HPDE6-E6E7 (cell line): ENCODE measurements at regions not wholly inside any gene's neighbourhood (a gene's known extent, or its start where the extent isn't known, plus 50 kb on each side); places are given as distances from the start of the nearest gene placed in this dataset.

Experiments
- DNase-seq: peaks from one replicate; pipeline ENCODE4 v3.0.0; 2011; ENCODE audit warnings: missing footprints; ENCODE audit errors: extremely low spot score

DNA sequence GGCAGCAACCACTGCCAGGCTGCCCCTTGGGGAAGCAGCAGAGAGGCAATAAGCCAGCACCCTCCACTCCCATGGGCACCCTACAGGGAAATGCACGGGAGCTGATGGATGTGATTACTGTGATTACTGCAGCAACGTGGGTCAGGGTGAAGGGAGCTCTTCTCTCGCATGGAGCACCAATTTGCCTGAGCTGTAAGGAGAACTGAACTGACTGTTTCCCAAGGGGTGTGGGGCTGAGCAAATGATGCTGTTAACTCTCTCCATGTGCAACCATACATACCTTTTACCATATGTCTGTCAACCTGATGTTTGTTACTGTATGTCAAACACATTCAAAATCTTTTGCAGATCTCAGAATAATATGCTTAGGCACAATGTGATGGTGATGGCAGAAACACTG lies 680.6 kb downstream of the SQOR start:
- no peak for DNase-seq

DNA sequence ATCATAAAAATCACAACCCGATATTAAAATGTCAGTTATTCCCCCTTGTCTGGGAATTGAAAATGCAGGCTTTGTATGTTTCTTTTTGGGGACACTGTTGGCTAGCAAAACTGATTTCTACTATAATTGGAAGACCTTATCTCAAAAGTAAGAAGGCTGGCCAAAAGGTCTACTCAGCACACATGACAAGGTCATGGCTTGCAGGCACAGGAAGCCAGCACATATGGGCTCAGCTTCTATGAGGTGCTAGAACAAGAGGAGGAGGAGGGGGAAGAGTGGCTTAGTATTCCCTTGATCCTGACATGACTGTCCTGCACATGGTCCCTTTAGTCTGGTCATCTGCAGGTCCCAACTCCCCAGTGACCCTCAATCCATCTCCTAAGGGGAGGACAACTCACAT lies 681.2 kb downstream of the SQOR start:
- DNase-seq = no peak

DNA sequence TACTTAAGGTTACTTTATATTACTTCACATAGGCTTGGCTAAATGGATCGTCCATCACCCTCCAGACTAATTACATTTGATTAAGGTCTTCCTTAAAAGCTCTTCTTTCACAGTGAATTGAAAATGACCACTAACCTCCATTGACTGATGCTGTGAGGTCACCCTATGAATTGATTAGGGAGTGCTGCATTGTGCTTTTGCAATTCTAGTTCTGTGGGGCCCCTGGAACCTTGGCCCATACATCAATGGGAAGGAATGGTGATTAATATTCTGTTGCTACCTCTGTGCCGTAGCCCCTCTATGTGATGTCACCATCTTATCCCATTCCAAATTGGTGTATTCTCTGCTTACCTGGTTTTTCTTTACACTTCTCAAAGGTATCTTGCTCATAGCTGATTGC lies 682.2 kb downstream of the SQOR start:
- DNase-seq = no peak

DNA sequence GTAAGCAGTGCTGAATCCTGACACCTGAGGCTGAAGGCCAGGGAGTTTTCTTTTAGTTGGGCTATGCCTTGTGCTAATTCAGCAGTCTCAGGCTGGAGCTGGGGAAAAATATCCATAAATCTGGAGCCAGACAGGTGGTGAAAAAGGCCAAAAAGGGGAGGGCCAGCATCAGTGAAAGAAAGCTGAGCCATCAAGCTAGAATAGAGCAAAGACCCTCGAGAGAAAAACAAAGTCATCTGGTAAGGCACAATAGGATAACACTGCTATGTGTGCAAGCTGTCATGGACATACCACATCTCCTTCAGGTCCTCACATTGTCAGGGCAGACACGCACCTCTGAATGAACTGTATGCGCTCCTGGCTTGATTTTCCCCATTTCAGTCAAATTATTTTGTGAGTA lies 687.9 kb downstream of the SQOR start:
- DNase-seq = no peak

DNA sequence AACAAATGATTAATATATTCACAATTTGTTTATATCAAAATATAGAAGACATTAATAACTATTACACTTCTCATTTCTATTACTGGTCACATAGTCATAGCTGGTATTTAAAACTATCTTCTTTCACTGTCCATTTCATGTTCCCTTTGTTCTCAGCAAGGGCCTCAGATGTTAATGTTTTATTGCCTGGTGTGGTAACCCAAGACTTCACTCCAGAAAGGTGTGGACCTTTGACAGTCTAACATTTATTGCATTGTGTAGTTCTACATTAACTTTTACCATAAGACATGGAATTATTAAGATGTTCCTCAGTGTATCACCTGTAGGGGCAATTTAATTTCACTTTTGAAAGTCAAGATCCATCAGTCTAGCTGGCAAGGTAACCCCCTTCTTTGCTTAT lies 691.3 kb downstream of the SQOR start:
- DNase-seq = no peak

DNA sequence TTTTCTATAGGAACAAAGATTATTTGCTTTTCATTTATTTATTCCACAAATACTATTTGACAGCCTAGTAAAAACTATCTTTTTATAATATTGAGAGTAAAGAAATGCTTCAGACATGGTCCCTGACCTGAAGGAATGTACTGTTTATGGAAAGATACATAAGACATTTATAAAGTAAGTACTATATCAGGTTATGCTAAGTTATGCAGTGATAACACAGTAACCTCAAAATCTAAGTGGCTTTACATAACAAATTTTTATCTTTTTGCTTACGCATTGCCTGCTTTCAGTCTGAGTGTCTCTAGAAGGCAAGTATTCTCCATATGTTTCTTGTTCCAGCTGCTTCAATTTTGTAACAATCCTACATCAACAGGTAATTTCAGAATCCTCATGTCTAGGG lies 694.0 kb downstream of the SQOR start:
- DNase-seq = no peak

DNA sequence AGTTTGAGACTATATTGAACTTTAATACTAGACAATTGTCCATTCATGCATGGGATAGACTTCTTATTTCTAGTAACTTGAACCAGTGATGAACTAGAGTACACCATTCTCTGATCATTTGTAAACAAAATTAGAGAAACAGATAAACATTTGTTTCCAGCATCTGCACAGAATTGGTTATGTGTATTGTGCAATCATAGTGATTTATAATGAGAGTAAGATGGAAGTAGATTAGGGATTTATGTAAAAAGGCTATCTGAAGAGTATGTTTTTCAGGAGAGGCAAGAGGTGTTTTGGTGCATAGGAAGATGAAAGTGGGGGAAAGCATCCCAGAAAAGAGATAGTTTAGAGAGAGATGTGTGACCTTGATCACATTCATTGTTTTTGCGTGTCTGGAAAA lies 695.0 kb downstream of the SQOR start:
- DNase-seq = no peak

DNA sequence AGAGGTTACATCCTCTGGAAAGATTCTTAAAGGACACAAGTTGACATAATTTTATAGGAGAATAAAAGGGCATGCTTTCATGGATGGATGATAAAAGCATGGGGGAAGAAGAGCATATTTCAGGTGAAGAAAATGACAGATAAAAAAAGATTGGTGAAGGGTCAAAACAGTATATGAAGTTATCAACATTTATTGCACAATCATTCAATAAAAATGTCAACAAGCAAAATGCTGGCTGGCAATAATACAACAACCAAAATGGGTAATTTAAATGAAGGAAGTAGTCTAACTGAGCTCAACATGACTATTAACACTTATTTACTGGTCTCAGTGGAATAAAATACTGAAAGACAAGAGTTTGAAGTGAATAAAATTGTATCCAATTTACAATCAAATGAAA lies 696.7 kb downstream of the SQOR start:
- DNase-seq = no peak

DNA sequence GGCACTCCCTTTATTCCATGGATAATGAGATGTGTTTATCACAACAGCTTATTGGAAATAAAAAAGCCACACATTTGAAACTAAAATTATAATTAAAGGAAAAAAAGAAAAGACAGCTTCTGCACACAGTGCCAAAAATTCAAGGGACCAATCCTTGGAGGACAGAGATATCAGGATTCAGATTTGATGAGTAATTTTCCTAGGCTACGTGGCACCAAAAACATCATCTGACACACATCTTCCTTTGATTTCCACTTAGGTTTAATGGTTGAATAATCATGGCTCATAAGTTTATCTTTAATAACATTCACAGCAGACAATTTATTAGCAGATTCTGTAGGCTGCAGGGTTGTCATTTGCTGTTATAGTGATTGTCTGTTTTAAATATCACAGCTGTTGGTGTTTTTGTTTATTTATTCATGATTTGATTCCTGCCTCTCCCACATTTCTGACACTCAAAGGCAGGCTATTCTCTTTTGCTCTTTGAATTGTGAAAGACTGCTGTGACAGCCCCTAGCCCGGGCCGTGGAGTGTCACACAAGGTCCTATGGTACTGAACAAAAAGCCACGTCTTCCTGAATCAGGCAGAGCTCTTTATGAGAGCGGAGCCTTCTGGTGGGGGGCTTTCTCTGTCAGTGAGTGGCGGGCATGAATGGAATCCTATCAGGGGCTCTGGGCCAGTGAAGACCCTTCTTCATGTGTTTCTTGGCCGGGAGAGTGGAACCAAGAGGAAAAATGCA lies 708.5 kb downstream of the SQOR start:
- no peak for DNase-seq

DNA sequence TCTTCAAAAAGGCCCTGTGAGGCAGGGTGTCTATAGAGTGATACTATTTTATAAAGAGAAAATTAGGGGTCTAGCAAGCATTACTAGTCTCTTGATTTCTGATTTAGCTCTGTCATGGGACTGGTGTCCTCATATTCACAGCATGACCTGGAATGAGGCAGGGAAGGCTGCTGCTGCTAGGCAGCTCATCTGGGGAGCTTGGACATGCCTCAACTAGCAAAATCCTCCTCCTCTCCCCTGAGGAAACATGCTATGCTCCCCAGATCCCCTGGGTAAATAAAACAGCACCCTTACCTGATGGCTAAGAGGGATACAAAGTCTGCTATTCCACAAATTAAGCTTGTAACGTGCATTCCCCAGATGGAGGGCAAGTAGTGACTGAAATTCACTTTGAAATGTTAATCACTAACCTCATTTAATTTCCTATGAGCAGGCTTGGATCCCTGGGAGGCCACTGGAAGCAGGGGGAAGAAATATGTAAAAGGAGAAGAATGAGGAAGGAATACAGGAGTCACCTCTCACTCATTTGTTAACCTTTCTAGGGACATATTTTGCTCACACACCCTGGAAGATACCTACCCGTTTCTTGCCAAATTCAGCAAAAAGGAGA lies 709.4 kb downstream of the SQOR start:
- DNase-seq = peak; percentile 3

DNA sequence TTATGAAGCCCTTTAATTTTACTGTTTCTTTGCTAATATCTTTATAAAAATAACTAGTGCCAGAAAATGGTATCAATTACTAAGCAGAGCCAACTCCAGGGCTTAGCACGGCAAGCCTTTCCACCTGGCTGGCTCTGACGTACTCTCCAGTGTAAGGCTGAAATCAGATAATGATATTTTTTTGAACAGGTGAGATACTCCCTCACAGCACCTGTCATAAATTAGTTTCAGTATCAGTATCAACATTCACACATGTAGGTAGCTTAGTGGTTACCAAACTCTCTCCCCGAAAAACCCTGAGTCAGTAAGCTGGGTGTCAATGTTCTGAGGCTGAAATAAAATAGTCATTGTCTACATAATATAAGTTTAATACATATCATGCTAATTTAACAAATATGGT lies 710.1 kb downstream of the SQOR start:
- DNase-seq = no peak

DNA sequence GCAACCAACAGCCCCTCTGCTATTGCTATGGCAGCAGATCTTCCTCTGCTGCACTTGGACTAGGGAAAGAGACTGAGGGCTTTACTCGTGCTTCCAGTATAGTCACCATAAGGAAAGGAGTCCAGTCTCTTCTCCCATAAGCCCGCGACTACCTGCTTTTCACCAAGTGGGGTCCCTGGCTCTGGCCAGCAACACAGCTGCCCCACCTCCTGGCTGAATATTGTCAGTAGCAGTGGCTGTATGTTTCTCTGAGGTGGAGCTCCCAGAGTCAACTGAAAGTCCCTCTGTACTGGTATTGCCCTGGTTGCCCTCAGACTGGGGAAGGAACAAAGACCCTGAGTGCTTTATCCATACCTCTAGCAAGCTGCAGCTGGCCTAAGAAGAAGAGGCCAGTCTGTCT lies 719.6 kb downstream of the SQOR start:
- no peak for DNase-seq

DNA sequence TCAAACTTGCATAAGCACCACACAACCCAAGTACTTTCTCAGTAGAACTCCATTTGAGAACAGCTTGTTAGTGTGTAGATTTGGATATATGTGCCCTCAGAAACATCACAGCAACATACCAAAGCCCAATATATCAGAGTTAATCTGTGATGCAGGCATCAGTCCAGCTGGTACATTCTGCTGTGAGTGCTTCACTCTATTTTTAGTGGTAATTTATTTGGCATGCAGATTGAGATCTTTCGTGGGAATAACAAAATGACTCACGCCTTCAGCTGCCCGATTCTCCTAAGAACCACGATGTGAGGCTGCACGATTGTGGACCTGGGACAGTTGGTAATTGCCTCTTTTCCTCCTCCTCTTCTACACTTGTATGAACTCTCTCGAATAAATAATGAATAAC lies 730.7 kb downstream of the SQOR start:
- DNase-seq = no peak

DNA sequence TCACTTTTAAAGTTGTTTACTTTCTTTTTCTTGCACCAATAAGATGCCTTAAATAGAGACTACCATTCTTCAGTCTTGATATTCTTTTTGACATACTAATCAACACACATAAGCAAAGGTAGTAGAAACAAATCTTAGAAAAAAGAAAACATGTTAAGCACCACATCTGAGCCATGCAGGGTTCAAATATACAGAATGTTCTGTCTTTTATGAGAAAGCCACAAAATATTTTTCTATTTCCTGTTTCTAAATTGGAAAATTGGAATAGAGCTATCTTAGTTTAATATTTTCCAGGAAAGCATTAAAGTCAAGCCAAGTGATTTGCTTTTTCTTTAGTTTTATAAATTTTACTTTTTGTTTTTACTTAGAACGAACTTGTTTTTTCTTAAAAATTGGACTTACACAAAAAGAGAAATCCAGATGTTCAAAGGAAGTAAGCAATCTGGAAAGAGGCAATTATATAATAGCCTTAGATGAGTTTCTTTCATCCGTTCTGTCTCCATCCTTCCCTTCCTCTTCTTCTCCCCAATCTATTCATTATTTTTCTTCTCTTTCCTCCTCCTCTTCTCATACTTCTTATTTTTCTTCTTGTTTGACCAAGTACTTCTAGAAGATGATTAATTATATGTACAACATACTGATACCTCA lies 731.7 kb downstream of the SQOR start:
- no peak for DNase-seq

DNA sequence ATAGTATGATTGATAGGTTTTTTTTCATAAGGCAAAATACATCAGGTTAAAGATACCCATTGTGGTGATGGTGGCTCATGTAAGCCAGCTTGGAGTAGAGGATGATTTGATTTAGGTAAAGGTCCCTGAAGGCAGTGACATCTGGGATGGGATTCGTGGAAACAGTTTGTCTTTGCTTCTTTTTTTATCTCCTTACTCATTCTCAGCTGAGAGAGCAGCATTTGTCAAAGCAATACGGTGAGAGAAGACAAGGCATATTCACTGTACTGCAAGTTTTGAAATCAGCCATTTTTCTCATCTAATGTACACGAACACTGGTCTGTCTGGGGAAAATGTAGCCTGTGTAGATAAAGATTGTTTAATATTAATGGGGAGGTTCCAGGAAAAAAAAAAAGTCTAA lies 749.1 kb downstream of the SQOR start:
- no peak for DNase-seq

DNA sequence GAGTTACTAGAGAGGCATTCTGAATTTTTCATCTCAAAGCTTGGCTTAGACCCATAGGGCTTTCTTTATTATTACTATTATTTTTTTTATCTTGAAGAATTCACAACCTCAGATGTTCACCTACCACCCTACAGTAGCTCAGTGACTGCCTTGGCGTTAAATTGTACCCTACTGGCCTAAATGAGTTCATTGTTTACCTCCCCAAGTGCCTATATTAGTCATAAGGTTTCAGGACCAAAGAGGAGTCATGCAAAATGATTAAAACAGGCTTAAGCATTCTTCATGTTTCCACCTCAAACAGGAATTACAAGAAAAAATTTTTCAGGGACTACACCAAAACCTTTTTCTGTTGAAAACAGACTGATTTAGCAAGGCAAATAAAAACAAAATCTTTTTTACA lies 751.5 kb downstream of the SQOR start:
- no peak for DNase-seq

DNA sequence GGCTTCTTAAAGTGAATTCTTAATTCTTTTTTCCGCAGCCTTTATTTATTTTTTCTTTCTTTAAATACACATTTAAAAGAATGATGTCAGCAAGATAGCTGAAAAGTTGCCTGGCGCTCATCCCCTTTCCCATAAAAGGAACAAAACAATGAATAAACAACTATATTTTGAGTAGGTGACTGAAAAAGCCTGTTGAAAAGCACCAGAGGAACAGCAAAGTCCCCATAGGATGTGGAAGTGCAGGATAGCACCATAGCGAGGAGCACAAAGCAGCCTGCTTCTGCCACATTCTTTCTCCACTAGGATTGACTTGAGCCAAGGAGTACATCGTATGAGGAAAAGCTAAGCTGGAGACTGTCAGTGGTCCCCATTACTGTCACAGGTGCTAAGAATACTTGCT lies 754.9 kb downstream of the SQOR start:
- no peak for DNase-seq

DNA sequence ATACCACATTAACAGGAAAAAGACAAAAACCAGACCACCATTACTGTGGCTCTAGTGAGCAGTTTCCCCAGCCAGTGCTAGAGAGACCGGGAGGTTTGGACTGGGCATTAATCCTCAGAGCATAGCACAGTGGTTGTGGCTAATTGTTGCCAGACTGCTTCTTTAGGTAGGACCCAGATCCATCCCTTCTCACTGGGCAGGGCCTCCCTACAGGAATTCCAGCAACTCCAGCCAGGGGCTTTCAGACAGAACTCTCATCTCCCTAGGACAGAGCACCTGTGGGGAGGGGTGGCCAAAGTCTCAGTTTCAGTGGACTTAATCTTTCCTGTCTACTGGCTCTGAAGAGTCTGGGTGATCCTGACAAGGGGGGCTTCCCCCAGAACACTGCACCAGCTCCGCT lies 759.6 kb downstream of the SQOR start:
- no peak for DNase-seq

DNA sequence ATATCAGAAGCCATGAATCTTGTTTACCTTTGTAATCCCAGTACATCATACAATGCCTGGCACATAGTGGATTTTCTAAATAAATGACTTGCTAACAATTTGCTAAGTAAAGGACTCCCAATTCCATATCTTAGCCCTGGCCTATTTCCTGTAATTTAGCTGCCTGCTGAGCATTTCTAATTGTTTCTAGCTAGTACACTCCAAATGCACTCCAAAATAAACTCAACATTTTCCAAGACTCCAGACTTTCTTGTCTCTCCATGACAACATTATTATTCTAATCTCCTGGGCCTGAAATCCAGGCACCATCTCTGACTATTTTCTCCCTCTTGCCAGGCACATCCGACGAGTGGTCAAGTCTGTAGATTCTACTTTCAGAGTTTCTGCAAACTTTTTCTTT lies 773.5 kb downstream of the SQOR start:
- DNase-seq = no peak

DNA sequence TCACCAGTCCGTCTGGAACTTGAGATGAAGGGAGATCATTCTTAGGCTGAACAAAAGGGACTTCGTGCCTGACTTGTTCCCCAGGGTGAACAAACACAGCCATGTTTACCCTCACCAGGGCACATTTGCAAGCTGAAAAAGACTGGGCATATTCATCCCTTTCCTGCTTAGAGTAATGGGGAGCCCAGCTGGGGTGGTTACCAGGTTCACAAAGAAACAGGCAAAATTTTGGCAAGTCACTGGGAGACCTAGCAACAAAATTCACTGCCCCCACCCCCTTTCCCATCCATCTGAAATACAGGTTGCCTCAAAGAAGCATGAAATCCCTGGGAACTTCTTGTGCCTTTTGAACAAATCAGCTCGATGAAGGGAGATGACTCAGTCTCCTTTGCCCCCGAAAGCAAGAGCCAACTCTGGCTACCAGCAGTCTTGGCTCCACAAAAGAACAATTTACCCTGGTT lies 775.0 kb downstream of the SQOR start:
- DNase-seq = no peak

DNA sequence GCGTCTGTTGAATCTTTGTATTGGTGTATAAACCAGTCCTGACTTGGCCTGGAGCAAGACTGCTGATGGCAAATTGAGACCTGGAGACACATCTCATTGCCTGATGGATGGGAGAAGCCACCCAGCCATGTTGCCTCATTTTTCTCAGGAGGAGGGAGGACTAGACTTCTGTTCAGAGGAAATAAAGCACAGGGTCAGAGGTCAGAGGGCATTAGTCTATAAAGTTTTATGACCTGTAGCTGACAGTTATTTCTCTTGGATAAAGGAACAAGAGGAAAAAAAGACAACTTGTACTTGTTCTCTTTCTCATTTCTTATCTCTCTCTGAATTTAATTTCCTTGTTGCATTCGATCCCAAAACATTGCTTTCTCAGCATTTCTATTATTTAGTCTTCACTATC lies 775.9 kb downstream of the SQOR start:
- no peak for DNase-seq

DNA sequence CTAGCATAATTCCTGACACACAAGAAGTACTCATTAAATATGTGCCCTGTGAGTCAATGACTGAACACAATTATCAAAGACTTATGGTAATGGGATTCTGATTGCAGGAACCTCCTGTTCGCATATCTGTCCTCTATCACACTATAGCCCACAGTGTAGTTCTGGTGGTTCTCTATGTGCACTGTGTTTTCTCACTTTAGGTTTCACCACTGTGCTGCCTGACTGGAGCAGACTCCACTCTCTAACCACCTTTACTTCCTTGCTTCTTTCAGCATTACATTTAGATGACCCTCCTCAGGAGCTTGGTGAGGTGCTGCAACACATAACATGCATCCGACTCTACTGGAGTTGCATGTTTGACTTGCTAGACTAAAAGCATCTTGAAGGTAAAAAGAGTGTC lies 777.1 kb downstream of the SQOR start:
- no peak for DNase-seq

DNA sequence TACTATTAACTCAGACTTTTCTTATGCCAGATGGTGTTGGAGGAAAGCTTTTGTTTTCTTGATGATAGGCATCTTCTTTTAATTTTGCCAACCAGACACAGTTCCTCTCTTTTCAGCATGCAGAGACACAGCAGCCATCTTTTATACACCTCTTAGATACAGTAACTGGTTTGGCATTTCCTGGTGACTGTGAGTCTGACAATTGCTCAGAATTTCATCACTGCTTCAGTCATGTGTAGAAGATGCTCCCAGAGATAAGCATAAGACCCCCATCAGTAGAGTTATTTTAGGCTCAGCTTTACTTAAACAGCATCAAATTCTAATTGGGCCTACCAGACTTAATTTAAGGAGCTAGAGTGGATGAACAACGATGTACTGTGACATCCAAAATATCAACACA lies 779.0 kb downstream of the SQOR start:
- no peak for DNase-seq
